ENCODE measurements at regions not wholly inside any gene's neighbourhood (a gene's known extent, or its start where the extent isn't known, plus 50 kb on each side); places are given as distances from the start of the nearest gene placed in this dataset.
A peak's percentile ranks its signal among the peaks of the same experiment; 100 is the strongest.
"Not testable (repeated sequence)": the region's sequence is repeated elsewhere in the genome, so short reads cannot be mapped to it uniquely, and the experiment has no call there.

DNA sequence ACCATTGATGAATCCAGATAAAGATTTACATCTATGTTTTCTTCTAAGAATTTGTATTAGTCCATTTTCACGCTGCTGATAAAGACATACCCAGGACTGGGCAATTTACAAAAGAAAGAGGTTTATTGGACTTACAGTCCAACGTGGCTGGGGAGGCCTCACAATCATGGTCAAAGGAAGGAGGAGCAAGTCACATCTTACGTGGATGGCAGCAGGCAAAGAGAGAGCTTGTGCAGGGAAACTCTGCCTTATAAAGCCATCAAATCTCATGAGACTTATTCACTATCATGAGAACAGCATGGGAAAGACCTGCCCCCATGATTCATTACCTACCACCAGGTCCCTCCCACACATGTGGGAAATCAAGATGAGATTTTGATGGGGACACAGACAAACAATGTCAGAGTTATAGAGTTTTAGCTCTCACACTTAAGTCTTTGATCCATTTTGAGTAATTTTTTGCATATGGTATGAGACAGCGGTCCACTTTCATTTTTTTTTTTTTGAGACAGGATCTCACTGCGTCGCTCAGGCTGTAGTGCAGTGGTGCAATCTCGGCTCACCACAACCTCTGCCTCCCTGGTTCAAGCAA, 53.5 kb upstream of the JADE2 start:
- DNase-seq = not testable (repeated sequence)

GRCh38 chr5:134468921-134469400, 56.5 kb upstream of the JADE2 start:
- no peak for DNase-seq

GRCh38 chr5:134467231-134467630, 55.5 kb upstream of the CDKN2AIPNL start:
- DNase-seq = no peak

DNA sequence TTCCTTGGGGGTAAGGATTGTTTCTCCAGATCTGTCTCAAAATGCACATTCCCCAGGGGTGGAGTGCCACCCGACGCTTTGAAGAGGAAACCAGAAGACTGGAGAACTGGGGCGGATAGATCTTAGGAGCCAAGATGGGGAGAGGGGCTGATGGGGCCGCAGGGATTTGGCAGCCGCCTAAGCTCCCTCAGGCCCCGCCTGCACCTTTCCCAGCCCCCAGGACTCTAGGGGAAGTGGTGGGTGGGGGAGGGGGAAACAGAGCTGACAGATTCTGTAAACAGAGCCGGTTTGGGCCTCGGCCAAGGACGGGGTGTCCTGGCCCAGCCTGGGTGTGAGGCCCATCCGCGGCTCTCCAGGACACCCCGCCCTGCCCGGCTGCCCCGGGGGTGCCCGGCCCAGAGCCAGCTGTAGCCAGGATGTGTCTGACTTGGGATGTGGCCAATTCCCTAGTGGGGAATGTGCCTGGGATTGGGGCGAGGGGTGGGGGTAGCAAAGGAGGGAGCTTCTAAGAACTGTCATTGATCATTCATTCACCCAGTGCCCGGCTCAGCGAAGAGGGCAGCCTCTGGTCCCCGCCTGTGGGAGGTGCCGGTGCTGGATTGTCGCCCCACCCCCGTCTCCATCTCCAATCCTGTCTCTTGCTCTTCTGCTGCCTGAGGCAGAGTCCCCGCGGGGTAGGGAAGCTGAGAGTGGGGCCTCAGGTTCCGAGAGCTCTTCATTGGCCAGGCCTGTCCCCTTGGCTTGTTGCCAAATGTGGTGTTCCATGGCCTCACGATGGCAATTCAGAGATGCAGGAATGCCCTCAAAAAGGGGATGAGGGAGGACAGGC, 54.8 kb upstream of the CDKN2AIPNL start:
- peak; percentile 36 for DNase-seq

DNA sequence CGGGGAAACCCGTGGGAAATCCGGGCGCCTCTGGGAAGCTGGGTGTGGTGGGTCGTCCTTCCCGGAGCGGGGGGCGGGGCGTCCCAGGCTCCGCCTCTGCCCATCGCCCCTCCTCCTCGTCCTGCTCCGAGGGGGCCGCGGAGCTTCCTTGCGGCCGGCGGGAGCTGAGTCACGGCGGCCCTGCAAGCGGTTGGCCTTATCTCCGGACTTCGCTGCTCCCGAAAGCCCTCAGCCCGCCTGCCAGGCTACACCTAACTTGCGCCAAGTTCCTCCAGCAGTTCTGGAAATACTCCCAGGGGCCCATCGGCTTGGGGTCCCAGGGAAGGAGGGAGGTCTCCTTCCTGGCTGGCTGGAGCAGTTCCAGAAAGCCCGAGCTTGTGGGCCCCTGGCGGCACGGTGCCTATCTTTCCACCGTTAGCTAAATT, 54.1 kb upstream of the CDKN2AIPNL start:
- peak; percentile 53 for DNase-seq

- DNase-seq = no peak
Measured at GRCh38 chr5:134464988-134465815, 53.5 kb upstream of the CDKN2AIPNL start.

DNA sequence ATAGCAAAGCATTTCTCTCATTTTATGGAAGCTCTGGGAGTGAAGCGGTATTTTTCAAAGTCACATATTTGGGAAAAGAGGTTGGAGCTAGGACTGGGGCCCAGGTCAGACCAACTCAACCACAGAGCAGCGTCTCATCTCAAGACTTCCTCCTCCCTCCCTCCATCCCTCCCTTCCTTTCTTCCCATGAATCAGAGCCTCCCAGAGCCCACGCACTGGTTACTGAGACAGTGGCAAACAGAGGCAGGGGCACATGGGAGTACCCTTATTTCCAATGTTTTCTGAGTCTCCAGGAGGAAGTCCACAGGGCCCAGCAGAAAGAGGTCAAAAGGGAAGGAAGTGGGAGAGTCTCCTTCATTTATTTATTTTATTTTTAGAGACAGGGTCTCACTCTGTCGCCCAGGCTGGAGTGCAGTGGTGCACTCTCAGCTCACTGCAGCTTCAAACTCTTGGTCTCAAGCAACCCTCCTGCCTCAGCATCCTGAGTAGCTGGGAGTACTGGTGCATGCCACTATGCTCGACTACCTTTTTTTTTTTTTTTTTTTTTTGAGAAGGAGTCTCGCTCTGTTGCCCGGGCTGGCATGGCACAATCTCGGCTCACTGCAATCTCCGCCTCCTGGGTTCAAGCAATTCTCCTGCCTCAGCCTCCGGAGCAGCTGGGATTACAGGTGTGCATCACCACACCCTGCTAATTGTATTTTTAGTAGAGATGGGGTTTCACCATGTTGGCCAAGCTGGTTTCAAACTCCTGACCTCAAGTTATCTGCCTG, 52.5 kb upstream of the CDKN2AIPNL start:
- DNase-seq = no peak

- DNase-seq = no peak
Measured at GRCh38 chr5:134463176-134463720, 51.6 kb upstream of the CDKN2AIPNL start.

GRCh38 chr5:134462761-134463160, 51.1 kb upstream of the CDKN2AIPNL start:
- no peak for DNase-seq

DNA sequence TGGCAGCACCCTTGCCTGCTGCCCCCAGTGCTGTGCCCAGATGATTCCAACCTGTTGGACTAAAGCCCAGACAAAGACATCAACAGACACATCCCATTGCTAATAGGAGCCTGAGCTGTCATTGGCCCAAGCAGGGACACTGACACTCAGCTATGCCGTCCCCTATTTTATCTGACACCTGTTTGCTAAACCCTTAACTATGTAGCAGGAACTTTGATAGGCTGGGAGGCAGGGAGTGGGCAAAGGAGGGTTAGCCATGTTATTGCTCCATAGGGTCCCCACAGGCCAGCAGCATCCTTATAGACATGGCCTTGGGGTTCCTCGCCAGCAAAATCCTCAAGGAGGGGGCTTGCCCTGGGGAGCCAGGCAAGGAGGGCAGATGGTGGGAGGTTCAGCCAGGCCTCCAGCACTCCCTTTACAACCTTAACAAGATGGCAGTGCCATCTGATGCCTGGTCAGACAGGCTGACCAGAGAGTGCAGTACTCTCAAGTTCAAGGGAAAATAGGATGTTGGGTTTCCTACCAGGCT, 50.4 kb upstream of the CDKN2AIPNL start:
- no peak for DNase-seq
